GM23248 (cell line): ENCODE measurements at regions not wholly inside any gene's neighbourhood (a gene's known extent, or its start where the extent isn't known, plus 50 kb on each side); places are given as distances from the start of the nearest gene placed in this dataset.

Experiments used
- EZH2 ChIP-seq: fragments of 200-600 bp; sonication (generic); IDR thresholded peaks from 2 replicates; pipeline ENCODE4 v1.6.1; 2018; ENCODE audit warnings: antibody characterized with exemption, mild to moderate bottlenecking; ENCODE audit not compliant: insufficient read depth, poor library complexity, severe bottlenecking
- EZH2phosphoT487 ChIP-seq: fragments of 200-600 bp; sonication (generic); IDR thresholded peaks from 2 replicates; pipeline ENCODE4 v1.6.1; 2018; ENCODE audit warnings: antibody characterized with exemption, moderate library complexity, mild to moderate bottlenecking, low read depth; ENCODE audit not compliant: insufficient read depth

GRCh38 chr15:56817321-56818080 is 84.2 kb upstream of the ZNF280D start:
- TF ChIP-seq EZH2phosphoT487 (no peak), EZH2 (no peak)
